Fibroblast of villous mesenchyme (primary cell): ENCODE measurements at regions not wholly inside any gene's neighbourhood (a gene's known extent, or its start where the extent isn't known, plus 50 kb on each side); places are given as distances from the start of the nearest gene placed in this dataset.

Experiments used
- DNase-seq: peaks from one replicate; pipeline ENCODE4 v3.0.0-alpha.2; 2010; ENCODE audit warnings: low read depth
- H3K4me3 ChIP-seq: 2 replicates; pipeline ENCODE4 v1.5.1; 2011; ENCODE audit warnings: low read depth, mild to moderate bottlenecking, low read length
- CTCF ChIP-seq: IDR thresholded peaks from 2 replicates; pipeline ENCODE4 v1.5.1; 2012; ENCODE audit warnings: low read depth, mild to moderate bottlenecking, low read length; ENCODE audit not compliant: insufficient read depth

- no peak for DNase-seq
- TF ChIP-seq CTCF: no peak
- no peak overlapping the region for H3K4me3 ChIP-seq
Measured at GRCh38 chr18:73577365-73577764, 570.3 kb downstream of the FBXO15 start.

GRCh38 chr18:73563901-73564472 lies 583.6 kb downstream of the FBXO15 start:
- H3K4me3 ChIP-seq: no peak overlapping the region
- DNase-seq: peak; percentile 12
- no peak for TF ChIP-seq CTCF

- H3K4me3 ChIP-seq: no peak overlapping the region
- no peak for TF ChIP-seq CTCF
- DNase-seq: peak; percentile 11
Measured at GRCh38 chr18:73563345-73563744, 584.3 kb downstream of the FBXO15 start.

- no peak overlapping the region for H3K4me3 ChIP-seq
- no peak for DNase-seq
- TF ChIP-seq CTCF: no peak
Measured at GRCh38 chr18:73556904-73557303, 590.7 kb downstream of the FBXO15 start.

GRCh38 chr18:73552171-73552570 lies 595.5 kb downstream of the FBXO15 start:
- H3K4me3 ChIP-seq: no peak overlapping the region
- DNase-seq: no peak
- TF ChIP-seq CTCF: no peak

GRCh38 chr18:73551211-73551610 lies 596.4 kb downstream of the FBXO15 start:
- no peak for DNase-seq
- H3K4me3 ChIP-seq: no peak overlapping the region
- TF ChIP-seq CTCF: no peak

GRCh38 chr18:73549236-73549635 lies 598.4 kb downstream of the FBXO15 start:
- no peak for TF ChIP-seq CTCF
- DNase-seq: no peak
- no peak overlapping the region for H3K4me3 ChIP-seq
